ENCODE measurements at regions not wholly inside any gene's neighbourhood (a gene's known extent, or its start where the extent isn't known, plus 50 kb on each side); places are given as distances from the start of the nearest gene placed in this dataset.

DNA sequence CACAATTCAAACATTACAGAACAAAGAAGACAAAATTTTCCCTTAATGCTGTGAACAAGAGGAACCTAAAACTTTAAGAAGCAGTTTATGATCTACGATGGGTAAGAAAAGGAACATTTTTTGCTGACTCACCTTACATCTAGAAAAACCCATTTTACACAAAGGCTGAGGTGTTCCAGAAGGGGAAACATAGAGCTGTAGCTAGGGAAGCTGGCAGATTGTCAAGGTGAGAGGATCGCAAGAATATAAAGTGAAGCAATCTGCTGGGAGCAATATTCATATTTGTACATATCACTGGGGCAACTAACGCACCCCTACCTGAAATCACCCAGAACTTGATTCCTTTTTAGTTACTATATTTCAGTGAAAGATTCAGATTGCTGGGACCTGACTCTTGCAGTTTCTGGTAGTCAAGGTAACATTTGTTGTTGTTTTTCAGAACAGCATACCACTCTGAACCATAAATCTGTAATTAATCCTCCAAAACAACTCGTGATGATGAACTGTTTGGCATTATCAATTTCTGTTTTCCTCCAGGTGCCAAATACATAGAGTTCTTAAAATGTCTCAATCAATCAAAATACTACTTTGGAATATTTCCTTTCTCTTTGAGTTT lies 184.1 kb upstream of the LRRC3B start:
- no peak for FAIRE-seq
- TF ChIP-seq, protein P1, sequence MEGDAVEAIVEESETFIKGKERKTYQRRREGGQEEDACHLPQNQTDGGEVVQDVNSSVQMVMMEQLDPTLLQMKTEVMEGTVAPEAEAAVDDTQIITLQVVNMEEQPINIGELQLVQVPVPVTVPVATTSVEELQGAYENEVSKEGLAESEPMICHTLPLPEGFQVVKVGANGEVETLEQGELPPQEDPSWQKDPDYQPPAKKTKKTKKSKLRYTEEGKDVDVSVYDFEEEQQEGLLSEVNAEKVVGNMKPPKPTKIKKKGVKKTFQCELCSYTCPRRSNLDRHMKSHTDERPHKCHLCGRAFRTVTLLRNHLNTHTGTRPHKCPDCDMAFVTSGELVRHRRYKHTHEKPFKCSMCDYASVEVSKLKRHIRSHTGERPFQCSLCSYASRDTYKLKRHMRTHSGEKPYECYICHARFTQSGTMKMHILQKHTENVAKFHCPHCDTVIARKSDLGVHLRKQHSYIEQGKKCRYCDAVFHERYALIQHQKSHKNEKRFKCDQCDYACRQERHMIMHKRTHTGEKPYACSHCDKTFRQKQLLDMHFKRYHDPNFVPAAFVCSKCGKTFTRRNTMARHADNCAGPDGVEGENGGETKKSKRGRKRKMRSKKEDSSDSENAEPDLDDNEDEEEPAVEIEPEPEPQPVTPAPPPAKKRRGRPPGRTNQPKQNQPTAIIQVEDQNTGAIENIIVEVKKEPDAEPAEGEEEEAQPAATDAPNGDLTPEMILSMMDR (IDR thresholded peaks at IDR 0.05; ENCODE audit: insufficient read depth, low read length, severe bottlenecking) = no peak
- H3K4me3 ChIP-seq (ENCODE audit: low read depth, low read length) = no peak overlapping the region
- H3K36me3 ChIP-seq (ENCODE audit: control insufficient read depth, insufficient read depth, low read length) = no peaks in the 10 kb centered on the region
- no peaks in the 10 kb centered on the region for H3K27me3 ChIP-seq (ENCODE audit: control insufficient read depth, insufficient read depth, low read length)
- DNase-seq (ENCODE audit: low read depth) = peak; percentile 60

DNA sequence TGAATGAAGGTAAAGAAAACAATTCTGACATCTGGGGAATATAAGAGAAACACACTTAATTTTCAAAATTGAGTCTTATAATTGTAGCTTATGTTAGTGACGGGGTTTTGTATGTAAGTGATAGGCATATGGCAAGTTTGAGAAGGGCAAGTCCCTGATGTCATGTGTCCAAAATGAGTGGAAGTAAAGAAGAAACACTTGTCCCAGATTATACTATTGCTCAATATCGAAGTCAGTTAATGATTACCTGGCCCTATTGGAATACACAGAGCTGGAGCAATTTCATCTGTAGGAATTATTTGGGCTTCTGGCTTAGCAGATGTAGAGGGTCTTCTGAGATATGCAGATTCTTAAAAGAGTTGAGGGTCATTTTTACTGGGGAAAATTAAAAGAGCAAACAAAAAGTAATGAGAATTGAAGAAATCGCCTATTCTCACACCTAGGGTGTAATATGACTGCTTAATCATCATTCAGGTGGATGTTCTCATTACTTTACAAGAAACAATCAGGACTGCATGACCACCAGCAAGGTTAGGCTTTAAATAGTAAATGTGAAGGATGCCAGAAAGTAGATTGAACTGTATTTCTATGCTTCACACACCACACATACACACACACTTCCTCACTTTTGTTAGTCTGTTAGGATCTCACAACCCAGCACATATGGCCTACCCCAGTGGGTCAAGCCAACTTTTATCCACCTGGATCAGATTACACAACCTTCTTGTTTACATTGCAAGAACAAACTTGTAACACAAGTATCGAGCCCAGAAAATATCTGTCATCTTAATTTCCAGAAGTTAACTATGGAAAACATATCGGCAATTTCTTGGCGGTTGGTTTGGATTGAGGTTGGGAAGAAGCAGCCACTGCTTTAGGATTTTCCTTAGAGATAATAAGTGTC lies 183.3 kb upstream of the LRRC3B start:
- Histone ChIP-seq H3K4me3 (ENCODE audit: low read depth, low read length) (no peak overlapping the region), H3K27me3 (ENCODE audit: control insufficient read depth, insufficient read depth, low read length) (no peaks in the 10 kb centered on the region), H3K36me3 (ENCODE audit: control insufficient read depth, insufficient read depth, low read length) (no peaks in the 10 kb centered on the region)
- peak; percentile 78 for DNase-seq (ENCODE audit: low read depth)
- FAIRE-seq = no peak
- TF ChIP-seq, protein P1 (IDR thresholded peaks at IDR 0.05; ENCODE audit: insufficient read depth, low read length, severe bottlenecking) = no peak

DNA sequence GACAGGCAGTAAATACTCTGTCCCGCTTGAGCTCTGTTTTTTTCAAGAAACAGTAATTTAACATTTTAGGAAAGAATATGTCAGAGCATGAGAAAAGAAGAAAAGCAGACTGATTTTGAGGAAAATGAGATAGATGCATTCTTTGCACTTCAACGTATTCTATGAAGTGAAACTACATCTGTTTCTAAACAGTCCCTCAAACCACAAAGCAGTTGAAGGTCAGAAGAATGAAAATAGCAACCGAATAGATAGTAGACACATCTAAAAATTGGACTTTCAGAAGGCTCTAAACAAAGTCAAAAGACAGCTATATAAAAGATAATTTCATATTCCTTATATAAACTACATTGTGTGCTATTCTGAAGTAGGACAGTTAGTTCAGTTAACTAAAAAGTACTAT lies 172.6 kb upstream of the LRRC3B start:
- no peak for FAIRE-seq

DNA sequence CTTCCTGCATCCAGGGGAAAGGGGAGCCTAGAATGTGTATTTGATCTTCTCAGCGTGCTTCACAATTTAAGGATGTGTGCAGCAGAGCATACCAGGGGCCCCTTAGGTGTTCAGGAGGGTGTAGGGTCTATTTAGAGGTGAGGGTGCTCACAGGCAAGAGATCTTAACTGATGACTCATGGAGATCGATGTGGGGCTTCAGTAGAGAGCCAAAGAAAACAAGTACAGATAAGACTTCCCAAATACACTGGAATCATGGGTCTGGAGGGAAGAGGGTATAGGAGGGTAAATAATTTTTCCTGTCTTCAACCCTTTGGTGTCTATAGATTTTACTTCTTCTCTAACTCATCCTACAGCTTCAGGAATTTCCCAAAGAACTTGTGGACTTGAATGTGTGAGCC lies 170.2 kb upstream of the LRRC3B start:
- FAIRE-seq = no peak
- DNase-seq (ENCODE audit: low read depth) = no peak
- TF ChIP-seq, protein P1 (IDR thresholded peaks at IDR 0.05; ENCODE audit: insufficient read depth, low read length, severe bottlenecking) = no peak
- Histone ChIP-seq H3K27me3 (ENCODE audit: control insufficient read depth, insufficient read depth, low read length) (no peaks in the 10 kb centered on the region), H3K4me3 (ENCODE audit: low read depth, low read length) (no peak overlapping the region), H3K36me3 (ENCODE audit: control insufficient read depth, insufficient read depth, low read length) (no peaks in the 10 kb centered on the region)

More for the DNA sequence above, 172.6 kb upstream of the LRRC3B start:
- Histone ChIP-seq H3K4me3 (ENCODE audit: low read depth, low read length) (no peak overlapping the region), H3K36me3 (ENCODE audit: control insufficient read depth, insufficient read depth, low read length) (no peaks in the 10 kb centered on the region), H3K27me3 (ENCODE audit: control insufficient read depth, insufficient read depth, low read length) (no peaks in the 10 kb centered on the region)
- TF ChIP-seq, protein P1 (IDR thresholded peaks at IDR 0.05; ENCODE audit: insufficient read depth, low read length, severe bottlenecking) = no peak
- no peak for DNase-seq (ENCODE audit: low read depth)

DNA sequence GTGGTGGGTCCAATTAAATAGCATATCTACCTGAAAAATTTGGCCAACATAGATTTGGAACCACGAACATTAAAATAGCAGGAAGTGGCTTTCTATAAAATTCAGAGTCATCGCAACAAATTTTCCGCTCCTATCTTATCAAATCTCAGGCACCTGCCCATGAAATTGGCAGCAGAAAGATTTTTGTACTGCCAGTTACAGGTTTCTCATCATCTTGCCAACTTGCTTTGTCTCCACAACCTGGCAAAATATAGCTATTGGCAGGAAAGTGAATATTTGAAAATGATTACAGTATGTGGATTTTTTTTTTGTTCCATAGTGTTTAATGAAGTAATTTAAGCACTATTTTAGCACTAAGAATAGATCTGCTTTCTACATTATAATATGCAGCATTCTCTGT lies 161.6 kb upstream of the LRRC3B start:
- no peaks in the 10 kb centered on the region for H3K27me3 ChIP-seq (ENCODE audit: control insufficient read depth, insufficient read depth, low read length)
- TF ChIP-seq, protein P1 (IDR thresholded peaks at IDR 0.05; ENCODE audit: insufficient read depth, low read length, severe bottlenecking) = no peak
- no peak for FAIRE-seq
- DNase-seq (ENCODE audit: low read depth) = no peak
- H3K36me3 ChIP-seq (ENCODE audit: control insufficient read depth, insufficient read depth, low read length) = no peaks in the 10 kb centered on the region
- H3K4me3 ChIP-seq (ENCODE audit: low read depth, low read length) = no peak overlapping the region
